HG03342 (cell line): ENCODE measurements at regions not wholly inside any gene's neighbourhood (a gene's known extent, or its start where the extent isn't known, plus 50 kb on each side); places are given as distances from the start of the nearest gene placed in this dataset.
"Not testable (repeated sequence)": the region's sequence is repeated elsewhere in the genome, so short reads cannot be mapped to it uniquely, and the experiment has no call there.

ENCODE experiments used
- ATAC-seq: cut with Tn5 transposase; IDR thresholded peaks from one replicate; pipeline ENCODE4 v1.9.1; 2021; ENCODE audit warnings: mild to moderate bottlenecking, moderate library complexity; ENCODE audit not compliant: unreplicated experiment

DNA sequence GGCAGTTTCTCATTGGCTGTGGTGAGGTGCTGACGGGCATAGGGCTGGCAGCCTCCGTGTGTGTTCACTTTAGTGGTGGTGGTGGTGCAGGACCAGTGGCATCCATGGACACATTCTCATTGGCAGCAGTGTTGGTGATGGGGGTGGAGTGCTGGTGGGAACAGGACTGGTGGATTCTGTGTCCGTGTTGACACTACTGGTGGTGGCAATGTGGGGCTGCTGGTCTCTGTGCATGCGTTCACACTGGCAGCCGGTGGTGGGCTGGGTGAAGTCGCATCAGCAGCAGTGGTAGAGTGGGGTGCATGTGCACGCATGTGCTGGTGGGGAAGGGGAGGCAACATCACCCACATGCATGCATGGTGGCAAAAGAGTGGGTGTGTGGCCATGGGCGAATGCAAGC, 1471.4 kb upstream of the PCDH20 start:
- ATAC-seq: no peak

DNA sequence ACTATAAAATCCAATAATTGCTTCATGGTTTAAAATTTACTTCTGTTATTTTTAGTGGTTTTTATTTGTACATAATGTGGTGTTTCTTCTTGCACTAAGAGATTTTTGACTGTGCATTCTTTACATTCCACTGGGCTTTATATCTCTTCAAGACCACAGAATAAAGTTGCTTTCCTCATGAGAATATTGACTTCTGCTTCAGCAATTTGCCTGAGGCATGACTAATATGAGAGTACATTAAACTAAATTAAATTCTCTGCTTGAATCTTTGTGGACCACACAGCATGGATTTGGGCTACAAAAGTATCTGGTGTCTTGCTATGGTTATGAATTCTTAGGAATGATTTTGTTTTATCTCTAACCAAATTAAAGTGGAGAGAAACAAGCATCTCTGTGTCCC, 1463.4 kb upstream of the PCDH20 start:
- ATAC-seq: no peak

DNA sequence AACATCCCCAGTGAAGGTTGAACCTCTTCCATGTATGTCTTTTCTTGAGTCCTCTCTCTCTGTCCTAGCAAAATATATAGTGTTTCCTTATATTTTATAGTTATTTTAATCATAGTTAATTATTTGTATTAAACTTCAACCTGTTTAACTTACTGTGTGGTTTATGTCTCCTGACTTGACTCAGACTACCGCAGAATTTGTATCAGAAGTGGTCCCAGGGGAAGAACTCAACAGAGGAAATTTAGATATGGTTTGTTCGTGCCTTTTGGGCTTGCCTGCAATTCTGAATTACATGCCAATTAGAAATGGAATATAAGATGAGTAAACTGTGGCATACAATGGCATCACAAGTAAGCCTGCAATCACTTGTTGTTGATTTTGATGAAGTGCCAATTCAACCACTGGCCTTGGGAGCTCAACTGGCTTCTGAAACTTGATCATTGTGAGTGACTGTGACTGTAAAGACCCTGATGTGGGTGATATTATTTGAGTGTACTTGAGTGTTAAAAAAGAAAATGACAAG, 1459.5 kb upstream of the PCDH20 start:
- no peak for ATAC-seq

DNA sequence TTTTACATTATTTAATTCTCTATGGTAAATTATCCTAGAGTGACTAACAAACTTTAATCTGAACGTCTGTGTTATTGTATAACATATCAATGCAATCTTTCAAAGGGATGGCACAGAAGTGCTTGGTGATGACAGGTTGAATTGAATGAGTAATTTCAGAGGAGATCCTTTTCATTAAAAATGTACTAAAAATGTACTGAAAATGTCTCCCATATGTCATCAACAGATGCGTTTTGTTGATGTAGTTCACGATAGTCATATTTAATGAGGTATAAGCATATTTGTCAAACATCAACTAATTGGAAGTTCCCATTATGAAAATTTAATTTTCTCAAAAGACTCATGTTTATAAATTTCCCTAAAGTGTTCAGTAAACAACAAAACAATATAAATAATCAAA, 1434.7 kb upstream of the PCDH20 start:
- ATAC-seq: no peak

DNA sequence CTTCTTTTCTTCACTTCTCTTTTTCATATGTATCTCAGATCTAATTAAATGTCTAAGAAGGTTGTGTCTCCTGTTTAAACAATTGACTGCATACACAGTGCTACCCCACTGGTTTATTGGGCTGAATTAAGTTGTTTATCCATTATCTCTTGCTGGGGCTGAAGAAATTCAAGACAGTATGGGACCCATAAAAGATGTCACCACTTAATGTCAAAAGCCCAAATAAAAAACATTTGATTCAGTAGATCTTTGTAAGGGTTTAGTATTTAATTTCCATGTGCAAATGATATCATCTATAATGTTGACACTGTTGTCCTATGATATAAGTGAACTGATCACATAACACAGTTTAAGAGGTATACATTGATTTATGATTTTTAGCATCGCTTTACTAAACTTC, 1431.9 kb upstream of the PCDH20 start:
- no peak for ATAC-seq

- no peak for ATAC-seq
These were observed 1430.7 kb upstream of the PCDH20 start for GRCh38 chr13:62846302-62846701.

DNA sequence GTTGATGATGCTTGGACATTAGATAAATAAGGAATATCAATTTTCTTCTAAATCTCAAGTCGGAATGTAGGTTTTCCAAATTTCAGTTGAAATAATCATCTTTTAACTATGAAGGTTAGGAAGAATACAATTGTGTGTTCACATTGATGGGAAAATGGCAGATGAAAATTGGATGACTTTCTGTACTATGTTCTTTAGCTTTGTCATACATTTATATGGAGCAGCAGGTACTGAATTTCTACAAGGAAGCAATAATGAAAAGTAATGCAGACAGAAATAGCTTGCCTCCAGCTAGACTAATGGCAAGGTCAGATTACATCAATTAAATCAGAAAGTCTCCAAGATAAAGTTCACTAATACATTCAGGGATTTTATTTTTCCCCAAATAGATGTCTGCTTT, 1423.7 kb upstream of the PCDH20 start:
- ATAC-seq: no peak

- no peak for ATAC-seq
These were observed 1423.3 kb upstream of the PCDH20 start for GRCh38 chr13:62838929-62839328.

- ATAC-seq: no peak
These were observed 1422.2 kb upstream of the PCDH20 start for GRCh38 chr13:62837895-62838294.

GRCh38 chr13:62829486-62829885, 1413.8 kb upstream of the PCDH20 start:
- no peak for ATAC-seq

- no peak for ATAC-seq
These were observed 1384.3 kb upstream of the PCDH20 start for GRCh38 chr13:62799931-62800436.

DNA sequence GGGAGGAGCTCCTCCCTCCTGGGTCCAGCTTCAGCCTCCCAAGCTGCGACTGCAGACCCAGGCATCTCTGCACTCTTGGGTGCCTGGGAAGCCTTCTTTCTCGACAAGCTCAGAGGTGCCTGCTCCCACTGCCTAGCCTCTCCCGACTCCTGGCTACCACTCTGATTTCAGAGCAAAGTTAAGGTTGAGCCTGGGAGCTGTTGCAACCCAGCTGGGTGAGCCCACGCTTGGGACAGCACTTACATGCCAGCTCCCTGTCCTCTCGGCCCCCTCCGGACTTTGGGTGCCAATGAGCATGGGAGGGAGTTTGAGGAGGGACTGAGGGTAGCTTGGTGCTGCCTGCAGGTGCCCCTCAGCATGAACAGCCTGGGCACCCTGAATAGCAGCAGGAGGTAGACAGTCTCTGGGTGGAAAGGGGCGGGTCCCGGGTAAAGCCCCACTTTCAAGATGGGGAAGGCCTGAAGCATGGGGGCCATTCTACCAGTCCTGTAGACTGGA, 1383.4 kb upstream of the PCDH20 start:
- ATAC-seq: no peak

DNA sequence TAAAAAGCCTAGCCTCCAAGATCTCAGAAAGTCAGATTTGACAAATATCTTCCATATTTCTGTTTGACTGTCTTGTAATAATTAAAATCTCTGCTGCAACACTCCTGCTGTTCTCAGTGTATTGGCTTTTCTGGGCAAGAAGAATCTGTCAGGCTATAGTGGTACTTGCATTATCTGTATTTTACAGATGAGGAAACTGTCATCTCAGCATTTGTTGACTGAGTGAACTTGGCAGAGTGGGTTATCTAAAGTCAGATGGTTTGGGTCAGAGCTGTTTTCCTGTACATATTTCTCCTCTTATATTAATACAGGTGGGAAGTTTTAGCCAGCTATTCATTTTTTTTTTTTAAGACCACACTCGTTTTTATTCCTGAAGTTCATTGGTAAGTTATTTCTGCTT, 1378.2 kb upstream of the PCDH20 start:
- ATAC-seq: no peak

GRCh38 chr13:62781866-62782265, 1366.2 kb upstream of the PCDH20 start:
- no peak for ATAC-seq

DNA sequence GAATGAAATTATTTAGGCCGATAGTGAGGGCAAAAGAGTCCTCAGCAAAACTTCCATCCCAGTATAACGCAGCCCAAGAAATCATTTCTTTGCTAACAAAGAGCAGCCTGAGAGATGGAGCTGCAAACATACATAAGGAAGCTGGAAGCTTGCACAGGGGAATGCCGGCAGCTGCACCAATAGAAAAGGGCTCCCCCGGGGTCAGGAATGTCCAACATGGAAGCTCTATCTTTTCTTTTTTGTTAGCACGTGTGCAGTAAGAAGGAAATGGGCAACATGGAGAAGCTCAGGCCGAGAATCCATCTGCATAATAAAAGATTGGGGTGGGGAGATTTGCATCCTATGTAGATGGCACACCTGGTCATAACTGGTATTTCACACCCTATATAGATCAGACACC, 1363.5 kb upstream of the PCDH20 start:
- ATAC-seq: no peak

DNA sequence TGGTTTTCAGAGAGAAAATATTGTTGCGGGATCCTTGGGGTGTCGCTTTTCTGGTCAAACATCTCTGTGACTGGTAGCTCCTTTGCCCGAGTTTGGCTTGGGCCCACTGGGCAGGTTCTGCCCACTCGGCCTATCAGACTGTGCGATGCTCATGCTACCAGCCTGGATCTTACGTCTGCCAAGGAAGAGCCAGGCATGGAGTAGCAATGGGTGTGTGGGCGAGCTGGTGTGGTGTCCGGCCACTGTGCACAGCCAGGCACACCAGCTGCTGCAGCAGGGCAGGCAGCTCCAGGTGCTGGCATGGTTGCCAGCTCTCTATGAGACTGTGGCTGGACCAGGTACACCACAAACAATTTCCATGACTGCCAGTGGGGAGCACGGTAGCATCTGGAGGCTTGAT, 1351.8 kb upstream of the PCDH20 start:
- no peak for ATAC-seq

DNA sequence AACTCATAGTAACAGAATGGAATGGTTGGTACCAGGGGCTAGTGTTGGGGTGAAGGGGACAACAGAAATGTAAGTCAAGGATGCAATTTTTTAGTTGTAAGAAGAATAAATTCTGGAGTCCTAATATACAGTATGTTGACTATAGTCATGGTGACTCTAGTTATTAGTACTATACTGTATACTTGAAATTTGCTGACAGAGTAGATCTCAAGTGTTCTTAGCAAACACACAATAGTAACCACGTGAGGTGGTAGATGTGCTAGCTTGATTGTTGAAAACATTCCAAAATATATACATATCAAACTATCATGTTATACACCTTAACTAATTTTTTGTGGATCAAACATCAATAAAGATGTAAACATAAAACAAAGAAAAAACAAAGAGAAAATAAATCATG, 1345.1 kb upstream of the PCDH20 start:
- ATAC-seq: no peak

DNA sequence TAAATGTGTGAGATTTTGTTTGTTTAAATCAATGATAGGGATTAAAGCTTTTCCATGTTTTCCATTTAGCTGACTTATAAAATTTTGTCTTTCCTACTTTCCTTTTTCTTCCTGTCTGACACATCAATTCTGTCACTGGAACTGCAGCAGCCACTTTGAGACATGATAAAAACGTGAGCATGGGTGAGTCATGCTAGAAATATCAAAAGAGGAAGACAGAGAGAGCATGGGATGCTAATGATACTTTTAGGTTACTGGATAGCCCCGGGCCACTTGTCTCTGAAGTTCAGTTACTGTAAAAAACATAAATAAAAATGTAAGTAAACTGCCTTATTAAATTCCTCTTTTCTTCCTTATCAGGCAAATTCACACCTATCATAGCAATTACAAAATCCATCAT, 1332.0 kb upstream of the PCDH20 start:
- no peak for ATAC-seq

- no peak for ATAC-seq
These were observed 1331.5 kb upstream of the PCDH20 start for GRCh38 chr13:62747152-62747551.

GRCh38 chr13:62729746-62730145, 1314.1 kb upstream of the PCDH20 start:
- not testable (repeated sequence) for ATAC-seq

- no peak for ATAC-seq
These were observed 1306.2 kb upstream of the PCDH20 start for GRCh38 chr13:62721893-62722292.

GRCh38 chr13:62711948-62712347, 1296.3 kb upstream of the PCDH20 start:
- not testable (repeated sequence) for ATAC-seq

DNA sequence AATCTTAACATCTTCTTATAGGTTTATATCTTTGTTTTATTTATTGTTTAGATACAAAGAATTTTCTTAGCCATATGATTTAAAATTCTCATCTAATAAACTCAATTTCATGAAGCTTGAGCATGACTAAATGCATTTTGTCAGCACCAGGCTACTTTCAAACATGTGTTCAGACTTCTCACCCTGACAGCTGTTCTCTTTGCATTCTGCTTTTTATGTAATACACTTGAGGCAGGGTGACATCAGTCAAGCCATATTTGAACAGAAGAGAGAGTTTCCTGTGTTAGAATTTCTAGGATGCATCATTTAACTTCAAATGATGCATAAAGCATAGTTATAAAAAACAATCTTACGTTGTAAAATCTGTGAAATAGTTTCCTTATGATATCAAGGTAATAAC, 1295.1 kb upstream of the PCDH20 start:
- ATAC-seq: no peak
